H1 (cell line): ENCODE measurements at regions not wholly inside any gene's neighbourhood (a gene's known extent, or its start where the extent isn't known, plus 50 kb on each side); places are given as distances from the start of the nearest gene placed in this dataset.
A peak's percentile ranks its signal among the peaks of the same experiment; 100 is the strongest.

Experiments used
- CTCF ChIA-PET: fragments of 300-600 bp; sonication (Branson Sonifier 250); formaldehyde crosslinking; loops from one replicate; lab custom pipeline; 2021; ENCODE audit not compliant: partially characterized antibody; lab: Charles Lee
- POLR2A ChIA-PET: fragments of 300-600 bp; sonication (Branson Sonifier 250); formaldehyde crosslinking; loops from one replicate; lab custom pipeline; 2021; ENCODE audit warnings: inconsistent platforms; ENCODE audit not compliant: partially characterized antibody; lab: Charles Lee
- DNase-seq, 2 experiments: peaks; one replicate each; pipeline versions ENCODE4 v3.0.0 to v3.0.0-alpha.2; 2010 to 2022; ENCODE audit warnings: low spot score in 2 of 2, low read depth in 1 of 2, mixed read lengths in 1 of 2
- FAIRE-seq: peaks from 2 replicates; lab custom pipeline; 2011; peaks lifted over from hg19 to GRCh38; lab: Jason Lieb, UNC
- H2AFZ ChIP-seq: 2 replicates; pipeline ENCODE4 v1.8.1; 2012; ENCODE audit warnings: low read length, inconsistent platforms
- H2AK5ac ChIP-seq: 2 replicates; pipeline ENCODE4 v1.6.1; 2013; ENCODE audit warnings: low read depth, low read length
- H2BK120ac ChIP-seq: replicated peaks from 2 replicates; pipeline ENCODE3; 2013; ENCODE audit warnings: low read depth, low read length, inconsistent platforms
- H2BK12ac ChIP-seq: 2 replicates; pipeline ENCODE4 v1.6.1; 2013; ENCODE audit warnings: low read depth, low read length
- H2BK15ac ChIP-seq: 2 replicates; pipeline ENCODE4 v1.6.1; 2013; ENCODE audit warnings: low read length
- H2BK20ac ChIP-seq: 2 replicates; pipeline ENCODE4 v1.6.1; 2013; ENCODE audit warnings: low read length
- H2BK5ac ChIP-seq: 2 replicates; pipeline ENCODE4 v1.6.1; 2013; ENCODE audit warnings: low read depth, low read length
- H3K14ac ChIP-seq: 2 replicates; pipeline ENCODE4 v1.6.1; 2013; ENCODE audit warnings: inconsistent platforms; ENCODE audit not compliant: insufficient read length
- H3K18ac ChIP-seq: 2 replicates; pipeline ENCODE4 v1.6.1; 2013; ENCODE audit warnings: low read length; ENCODE audit errors: extremely low read depth
- H3K23ac ChIP-seq: 2 replicates; pipeline ENCODE4 v1.6.1; 2013; ENCODE audit warnings: inconsistent platforms; ENCODE audit not compliant: insufficient read length
- H3K23me2 ChIP-seq: 2 replicates; pipeline ENCODE4 v1.6.1; 2013; ENCODE audit warnings: low read depth, low read length
- H3K27ac ChIP-seq: 2 replicates; pipeline ENCODE4 v1.6.1; 2011; ENCODE audit warnings: low read depth, low read length, inconsistent platforms
- H3K27me3 ChIP-seq, 4 experiments: replicated peaks in 1 of 4; 1 replicate in 1 of 4; 2 replicates in 3 of 4; pipeline versions ENCODE4 v1.6.1 to v1.8.1; 2011 to 2013; ENCODE audit warnings: low read length in 3 of 4, mild to moderate bottlenecking in 3 of 4, inconsistent platforms in 2 of 4, mixed read lengths in 2 of 4, moderate library complexity in 1 of 4; ENCODE audit not compliant: control insufficient read depth in 3 of 4, insufficient read depth in 3 of 4; ENCODE audit errors: extremely low read depth in 1 of 4
- H3K36me3 ChIP-seq, 4 experiments: 2 replicates each; pipeline versions ENCODE4 v1.6.1 to v1.8.1; 2011 to 2013; ENCODE audit warnings: mild to moderate bottlenecking in 4 of 4, low read length in 3 of 4, moderate library complexity in 2 of 4, control low read depth in 1 of 4, inconsistent platforms in 1 of 4; ENCODE audit not compliant: insufficient read depth in 4 of 4, control insufficient read depth in 2 of 4
- H3K4ac ChIP-seq: replicated peaks from 2 replicates; pipeline ENCODE3; 2013; ENCODE audit warnings: low read length, low read depth, mixed read lengths, inconsistent platforms; ENCODE audit not compliant: insufficient read length
- H3K4me1 ChIP-seq, 4 experiments: replicated peaks in 1 of 4; 1 replicate in 1 of 4; 2 replicates in 3 of 4; pipeline versions ENCODE4 v1.6.1 to v1.8.1; 2011 to 2013; ENCODE audit warnings: low read length in 3 of 4, inconsistent platforms in 2 of 4, mixed read lengths in 1 of 4; ENCODE audit not compliant: insufficient read depth in 4 of 4, control insufficient read depth in 3 of 4
- H3K4me2 ChIP-seq, 2 experiments: 2 replicates each; pipeline versions ENCODE4 v1.6.1 to v1.8.1; 2011 to 2013; ENCODE audit warnings: low read depth in 2 of 2, low read length in 2 of 2, control low read depth in 1 of 2, inconsistent platforms in 1 of 2, mild to moderate bottlenecking in 1 of 2; ENCODE audit not compliant: insufficient read depth in 1 of 2
- H3K4me3 ChIP-seq, 4 experiments: fragments of 200-600, 300-600 bp in 1 of 4; sonication (generic), shearing (Covaris generic), sonication (Bioruptor Twin) in 1 of 4; 2 replicates each; pipeline versions ENCODE4 v1.5.1 to v1.8.1; 2011 to 2016; ENCODE audit warnings: low read length in 4 of 4, low read depth in 3 of 4, control low read depth in 2 of 4, inconsistent platforms in 2 of 4, mild to moderate bottlenecking in 2 of 4, mixed read lengths in 1 of 4, moderate library complexity in 1 of 4; ENCODE audit not compliant: insufficient read depth in 2 of 4; ENCODE audit errors: extremely low read depth in 1 of 4
- H3K56ac ChIP-seq: replicated peaks from 2 replicates; pipeline ENCODE3; 2013; ENCODE audit warnings: low read depth, mild to moderate bottlenecking, mixed read lengths, low read length, inconsistent platforms; ENCODE audit not compliant: insufficient read length
- H3K79me1 ChIP-seq: 2 replicates; pipeline ENCODE4 v1.6.1; 2013; ENCODE audit warnings: low read depth, low read length, control low read depth
- H3K79me2 ChIP-seq, 2 experiments: 2 replicates each; pipeline versions ENCODE4 v1.6.1 to v1.8.1; 2012 to 2013; ENCODE audit warnings: low read length in 2 of 2, mild to moderate bottlenecking in 2 of 2, inconsistent platforms in 1 of 2; ENCODE audit not compliant: insufficient read depth in 2 of 2, control insufficient read depth in 1 of 2
- H3K9ac ChIP-seq, 4 experiments: replicated peaks in 1 of 4; 1 replicate in 1 of 4; 2 replicates in 3 of 4; pipeline versions ENCODE4 v1.6.1 to v1.8.1; 2011 to 2013; ENCODE audit warnings: low read depth in 3 of 4, low read length in 3 of 4, control low read depth in 2 of 4, mild to moderate bottlenecking in 2 of 4, moderate library complexity in 2 of 4, inconsistent platforms in 1 of 4; ENCODE audit errors: extremely low read depth in 1 of 4
- H3K9me3 ChIP-seq, 2 experiments: 2 replicates each; pipeline versions ENCODE4 v1.6.1 to v1.8.1; 2012 to 2013; ENCODE audit warnings: mild to moderate bottlenecking in 2 of 2, moderate library complexity in 2 of 2, control low read depth in 1 of 2, inconsistent platforms in 1 of 2, low read depth in 1 of 2, low read length in 1 of 2, mixed read lengths in 1 of 2; ENCODE audit not compliant: insufficient read depth in 2 of 2
- H4K20me1 ChIP-seq, 2 experiments: replicated peaks in 1 of 2; 2 replicates each; pipeline versions ENCODE3 to v1.8.1; 2011 to 2013; ENCODE audit warnings: inconsistent platforms in 2 of 2, low read length in 2 of 2, mild to moderate bottlenecking in 1 of 2; ENCODE audit not compliant: insufficient read depth in 2 of 2, control insufficient read depth in 1 of 2
- H4K5ac ChIP-seq: 2 replicates; pipeline ENCODE4 v1.6.1; 2013; ENCODE audit warnings: low read length, low read depth, mixed read lengths, inconsistent platforms; ENCODE audit not compliant: insufficient read length
- H4K8ac ChIP-seq: 2 replicates; pipeline ENCODE4 v1.8.0; 2013; ENCODE audit warnings: mild to moderate bottlenecking, moderate library complexity, low read length, inconsistent platforms; ENCODE audit not compliant: insufficient read depth; ENCODE audit errors: extremely low read depth
- H4K91ac ChIP-seq: replicated peaks from 2 replicates; pipeline ENCODE3; 2013; ENCODE audit warnings: low read length, mixed read lengths, inconsistent platforms; ENCODE audit not compliant: insufficient read length
- ATF3 ChIP-seq: IDR thresholded peaks from 2 replicates; pipeline ENCODE4 v1.6.1; 2011; ENCODE audit warnings: low read depth, mild to moderate bottlenecking, low read length; ENCODE audit not compliant: insufficient read depth
- CEBPB ChIP-seq: IDR thresholded peaks from 2 replicates; pipeline ENCODE4 v1.6.1; 2012; ENCODE audit warnings: low read depth, low read length
- CHD1 ChIP-seq: IDR thresholded peaks from 2 replicates; pipeline ENCODE4 v1.6.1; 2012; ENCODE audit warnings: low read depth, low read length, improper control_type of control experiment
- MAFK ChIP-seq: IDR thresholded peaks from 2 replicates; pipeline ENCODE4 v1.6.1; 2012; ENCODE audit warnings: low read depth, mild to moderate bottlenecking, improper control_type of control experiment, low read length
- PHF8 ChIP-seq: fragments of 200-600 bp; sonication (generic); conservative IDR thresholded peaks from 2 replicates; pipeline ENCODE4 v1.7.1; 2012; ENCODE audit warnings: low read depth, mild to moderate bottlenecking, inconsistent platforms, low read length, moderate library complexity
- RAD21 ChIP-seq, 2 experiments: IDR thresholded peaks in 1 of 2; conservative IDR thresholded peaks in 1 of 2; 2 replicates each; pipeline ENCODE4 v1.6.1; 2011; ENCODE audit warnings: low read depth in 2 of 2, low read length in 2 of 2, improper control_type of control experiment in 1 of 2, inconsistent platforms in 1 of 2, mild to moderate bottlenecking in 1 of 2, moderate library complexity in 1 of 2
- SP2 ChIP-seq: IDR thresholded peaks from 2 replicates; pipeline ENCODE4 v1.6.1; 2012; ENCODE audit warnings: mild to moderate bottlenecking, low read length, inconsistent platforms
- TAF1 ChIP-seq: IDR thresholded peaks from 2 replicates; pipeline ENCODE4 v1.6.1; 2011; ENCODE audit warnings: mild to moderate bottlenecking, low read depth, low read length
- TBP ChIP-seq: IDR thresholded peaks from 2 replicates; pipeline ENCODE4 v1.6.1; 2011; ENCODE audit warnings: low read depth, low read length, improper control_type of control experiment
- whole genome bisulfite sequencing, 2 experiments: shearing (Covaris generic) in 1 of 2; methylation state at CpG; one replicate each; pipeline versions ENCODE4 v1.1.6 to v1.1.7; 2013 to 2015; ENCODE audit warnings: low lambda C conversion rate in 2 of 2, mixed read lengths in 2 of 2, inconsistent platforms in 1 of 2, low coverage in 1 of 2, missing lambda C conversion rate in 1 of 2; ENCODE audit not compliant: insufficient replicate concordance in 2 of 2, insufficient coverage in 1 of 2, insufficient read length in 1 of 2; ENCODE audit errors: extremely low coverage in 1 of 2, missing lambda C conversion rate in 1 of 2; 5-methylcytosine and 5-hydroxymethylcytosine counted together
- TF ChIP-seq, protein P1 (sequence below), 3 experiments: IDR thresholded peaks; 1 replicate in 2 of 3; 2 replicates in 1 of 3; pipeline versions ENCODE4 v1.5.1 to v1.6.1; 2011; ENCODE audit warnings: low read length in 3 of 3, mild to moderate bottlenecking in 3 of 3, inconsistent platforms in 2 of 3, low read depth in 1 of 3, moderate library complexity in 1 of 3; ENCODE audit not compliant: insufficient read depth in 1 of 3; ENCODE audit errors: control extremely low read depth in 1 of 3

- Histone ChIP-seq H3K4me2 (no peak overlapping the region), H3K27me3 (no peaks in the 10 kb centered on the region), H3K4me1 (no peaks in the 10 kb centered on the region), H3K79me2 (no peaks in the 10 kb centered on the region), H3K4ac (no peak overlapping the region), H4K20me1 (no peaks in the 10 kb centered on the region), H4K8ac (no peak overlapping the region), H3K9ac (no peak overlapping the region)
- TF ChIP-seq SP2 (no peak), TBP (no peak), ATF3 (no peak), TAF1 (no peak), CEBPB (no peak), RAD21 (IDR thresholded peaks at IDR 0.05 in 1 of 2, conservative IDR thresholded peaks at IDR 0.05 in 1 of 2; ENCODE audit: low read depth in 2 of 2, low read length in 2 of 2) (peak; percentile 46 to 61), MAFK (no peak), PHF8 (no peak), CHD1 (no peak)
- TF ChIP-seq, protein P1, sequence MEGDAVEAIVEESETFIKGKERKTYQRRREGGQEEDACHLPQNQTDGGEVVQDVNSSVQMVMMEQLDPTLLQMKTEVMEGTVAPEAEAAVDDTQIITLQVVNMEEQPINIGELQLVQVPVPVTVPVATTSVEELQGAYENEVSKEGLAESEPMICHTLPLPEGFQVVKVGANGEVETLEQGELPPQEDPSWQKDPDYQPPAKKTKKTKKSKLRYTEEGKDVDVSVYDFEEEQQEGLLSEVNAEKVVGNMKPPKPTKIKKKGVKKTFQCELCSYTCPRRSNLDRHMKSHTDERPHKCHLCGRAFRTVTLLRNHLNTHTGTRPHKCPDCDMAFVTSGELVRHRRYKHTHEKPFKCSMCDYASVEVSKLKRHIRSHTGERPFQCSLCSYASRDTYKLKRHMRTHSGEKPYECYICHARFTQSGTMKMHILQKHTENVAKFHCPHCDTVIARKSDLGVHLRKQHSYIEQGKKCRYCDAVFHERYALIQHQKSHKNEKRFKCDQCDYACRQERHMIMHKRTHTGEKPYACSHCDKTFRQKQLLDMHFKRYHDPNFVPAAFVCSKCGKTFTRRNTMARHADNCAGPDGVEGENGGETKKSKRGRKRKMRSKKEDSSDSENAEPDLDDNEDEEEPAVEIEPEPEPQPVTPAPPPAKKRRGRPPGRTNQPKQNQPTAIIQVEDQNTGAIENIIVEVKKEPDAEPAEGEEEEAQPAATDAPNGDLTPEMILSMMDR (IDR thresholded peaks at IDR 0.05; ENCODE audit: control extremely low read depth in 1 of 3, insufficient read depth in 1 of 3, low read depth in 1 of 3, low read length in 3 of 3): peak; percentile 10 to 45 (median 36)
- TF ChIP-seq, all 59 proteins: peak for 2
- Histone ChIP-seq H2BK5ac (no peak overlapping the region), H3K23me2 (no peaks in the 10 kb centered on the region), H3K18ac (no peak overlapping the region), H3K23ac (no peak overlapping the region), H3K14ac (no peak overlapping the region), H2BK20ac (no peak overlapping the region), H3K56ac (no peak overlapping the region), H2BK120ac (no peak overlapping the region), H3K79me1 (no peaks in the 10 kb centered on the region), H2BK15ac (no peak overlapping the region), H3K36me3 (no peaks in the 10 kb centered on the region), H3K9me3 (no peaks in the 10 kb centered on the region), H2AK5ac (no peak overlapping the region), H2AFZ (no peak overlapping the region), H4K91ac (no peak overlapping the region), H4K5ac (no peak overlapping the region), H3K4me3 (no peak overlapping the region), H2BK12ac (no peak overlapping the region), H3K27ac (no peak overlapping the region)
- WGBS, 2 experiments: 84% methylated on average over 7 of the region's 7 CpGs; no CpG with 5 or more reads in 1 of the 2 experiments
- FAIRE-seq (no peak), DNase-seq (no peak)
- POLR2A ChIA-PET: interaction anchor here (1.3 kb wide), 1 partner anchor 193 kb away, joined by 4 read pairs; no protein-coding TSS in a partner anchor
- CTCF ChIA-PET: interaction anchor here (0.7 to 1.7 kb wide), 9 partner anchors 10 to 103 kb away, joined by 3 to 5 read pairs (median 4); no protein-coding TSS in a partner anchor
These were observed 156.0 kb upstream of the NFE2L3 start for GRCh38 chr7:25996006-25996408.
